ENCODE measurements at regions not wholly inside any gene's neighbourhood (a gene's known extent, or its start where the extent isn't known, plus 50 kb on each side); places are given as distances from the start of the nearest gene placed in this dataset.

DNA sequence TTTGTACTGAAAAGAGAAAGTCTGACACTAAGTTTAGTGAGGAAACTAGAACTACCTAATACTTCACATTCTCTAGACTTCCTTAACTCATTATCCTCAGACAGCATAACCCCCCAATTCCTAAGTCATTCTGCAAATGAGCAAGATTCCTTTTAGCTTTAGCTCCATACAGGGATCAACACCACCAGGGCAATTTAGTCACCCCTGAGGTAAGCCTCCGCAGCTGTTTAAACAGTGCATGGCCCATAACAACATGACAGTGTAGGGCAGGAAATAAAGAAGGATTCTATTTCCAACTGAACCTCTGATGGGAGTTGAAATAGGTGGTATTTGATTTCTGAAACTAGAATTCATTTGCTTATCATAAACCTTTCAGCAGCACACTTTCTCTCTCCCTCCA, 112.8 kb upstream of the DKK2 start:
- no peak for DNase-seq

GRCh38 chr4:107147873-107148272, 111.8 kb upstream of the DKK2 start:
- DNase-seq, result no peak

DNA sequence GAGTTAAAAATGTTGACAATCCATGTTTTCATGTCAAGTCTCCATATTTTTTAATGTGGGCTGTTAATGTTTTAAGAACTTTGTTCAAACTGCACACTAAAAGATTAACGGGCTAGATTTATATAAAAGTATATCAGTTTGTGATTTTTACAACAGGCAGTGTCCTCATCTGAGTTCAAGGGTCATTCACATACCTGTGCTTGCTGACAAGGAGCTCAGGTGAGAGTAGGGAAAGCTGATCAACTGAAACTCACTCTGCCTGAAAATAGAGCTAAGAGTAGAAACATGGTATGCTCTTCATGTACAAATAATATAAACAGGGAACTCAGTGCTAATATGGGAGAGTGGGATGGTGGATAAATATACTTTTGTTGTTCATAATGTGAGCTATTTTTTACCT, 102.3 kb upstream of the DKK2 start:
- no peak for DNase-seq

- DNase-seq, result no peak
Observed at GRCh38 chr4:107133965-107134653, 98.0 kb upstream of the DKK2 start.

DNA sequence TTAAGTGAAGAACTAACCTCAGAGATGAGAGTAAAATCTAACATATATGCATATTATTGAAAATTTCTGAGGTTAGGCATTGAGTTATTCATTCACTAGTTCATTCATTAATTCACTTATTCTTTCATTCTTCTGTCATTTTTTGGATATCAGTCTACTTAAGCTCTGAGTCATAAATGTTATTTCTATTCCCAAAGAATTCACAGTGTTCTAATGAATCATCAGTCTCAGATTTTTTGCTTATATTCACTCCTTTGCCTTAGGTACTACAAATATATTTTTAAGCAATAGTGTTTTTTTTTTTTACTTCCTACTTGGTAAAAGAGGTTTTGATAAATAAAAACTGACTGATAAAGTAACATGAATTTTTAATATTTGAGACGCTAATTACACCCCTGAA, 95.2 kb upstream of the DKK2 start:
- peak; percentile 60 for DNase-seq

DNA sequence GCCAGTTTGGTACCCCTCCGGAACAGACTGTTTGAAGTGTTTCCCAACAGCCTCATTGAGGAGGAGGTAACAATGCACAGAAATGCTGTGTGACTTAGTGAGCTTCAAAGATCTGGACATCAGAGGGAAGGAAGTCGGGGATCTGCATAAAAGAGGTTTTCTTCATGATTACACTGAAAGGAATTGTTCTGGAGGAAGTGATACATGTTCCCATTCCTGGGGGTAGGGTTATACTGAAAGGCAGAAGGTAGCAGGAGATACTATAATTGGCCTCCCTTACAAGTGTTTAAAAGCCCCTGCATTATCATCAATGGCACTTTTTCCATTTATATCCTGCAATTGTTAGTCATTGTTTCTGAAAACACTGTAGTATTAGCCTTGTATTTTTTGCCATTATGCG, 94.0 kb upstream of the DKK2 start:
- peak; percentile 49 for DNase-seq

- DNase-seq, result peak; percentile 26
Observed at GRCh38 chr4:107129611-107130010, 93.5 kb upstream of the DKK2 start.

DNA sequence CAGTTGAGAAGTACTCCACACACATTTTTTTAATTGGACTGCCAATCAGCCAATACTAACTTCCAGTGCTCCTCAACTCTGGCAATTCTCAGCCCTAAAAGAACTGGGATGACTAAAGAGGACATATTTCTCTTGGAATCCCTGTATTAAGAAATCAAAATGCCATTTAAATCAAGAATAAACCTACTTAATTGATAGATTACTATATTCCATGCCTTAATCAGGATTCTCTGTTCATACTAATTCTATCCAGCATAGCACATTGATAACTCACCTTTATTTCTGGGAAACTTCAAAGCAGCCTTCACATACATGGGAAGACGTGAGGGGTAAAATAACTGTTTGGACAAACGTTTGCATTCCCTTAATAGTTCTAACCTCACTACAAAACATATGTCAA, 93.0 kb upstream of the DKK2 start:
- DNase-seq, result peak; percentile 83

- no peak for DNase-seq
Observed at GRCh38 chr4:107128116-107128515, 92.0 kb upstream of the DKK2 start.

GRCh38 chr4:107125496-107125895, 89.4 kb upstream of the DKK2 start:
- DNase-seq, result peak; percentile 44

DNA sequence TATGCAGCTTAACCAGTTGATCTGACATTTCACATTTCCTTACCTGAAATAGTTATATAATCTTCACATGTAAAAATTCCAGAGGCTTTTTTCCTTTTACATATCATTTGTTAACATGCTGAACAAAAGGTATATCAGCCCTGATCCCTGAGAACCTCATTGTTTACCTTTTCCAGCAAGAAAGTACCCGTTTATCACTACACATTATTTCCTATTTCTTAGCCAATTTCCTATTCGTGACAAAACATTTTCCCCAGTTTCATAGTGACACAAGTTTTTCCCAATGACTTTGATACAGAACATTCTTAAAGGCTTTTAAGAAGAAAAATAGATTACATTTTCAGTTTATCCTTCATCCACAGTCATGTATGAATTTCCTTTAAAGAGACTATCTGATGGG, 86.6 kb upstream of the DKK2 start:
- no peak for DNase-seq

DNA sequence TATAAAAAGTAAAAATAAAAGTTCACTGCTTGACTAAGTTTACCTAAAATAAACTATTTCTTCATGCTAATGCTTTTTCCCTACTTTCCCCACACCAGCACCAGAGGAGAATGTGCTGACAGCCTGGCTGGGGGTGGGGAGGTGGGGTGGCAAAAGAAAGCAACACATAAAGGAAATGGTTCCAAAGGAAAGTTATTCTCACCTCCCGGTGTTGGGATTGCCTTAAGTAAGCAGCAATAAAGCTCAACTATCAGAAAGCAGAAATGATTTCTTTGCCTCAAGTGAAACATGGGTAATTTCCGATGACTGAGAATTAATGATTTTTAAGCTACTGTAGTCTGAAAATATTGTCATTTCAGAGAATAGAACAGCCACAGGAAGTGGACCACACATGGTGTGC, 84.5 kb upstream of the DKK2 start:
- DNase-seq, result peak; percentile 46

GRCh38 chr4:107117726-107118125, 81.6 kb upstream of the DKK2 start:
- no peak for DNase-seq

- peak; percentile 63 for DNase-seq
Observed at GRCh38 chr4:107115185-107115847, 79.2 kb upstream of the DKK2 start.

DNA sequence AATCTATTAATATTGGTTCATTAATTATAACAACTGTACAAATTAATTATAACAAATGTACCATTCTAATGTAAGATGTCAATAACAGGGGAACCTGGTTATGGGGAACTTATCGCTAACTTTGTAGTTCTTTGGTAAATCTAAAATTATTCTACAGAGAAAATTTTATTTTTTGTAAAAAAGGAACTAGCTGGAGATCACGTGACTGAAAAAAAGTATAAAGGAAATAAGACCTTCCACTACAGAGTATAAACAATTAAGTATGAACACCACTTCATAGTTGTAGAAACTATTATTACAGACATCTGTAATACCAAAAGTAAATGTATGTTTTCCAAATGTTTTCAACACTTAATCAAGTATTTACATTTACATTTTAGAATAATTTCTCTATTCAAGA, 77.9 kb upstream of the DKK2 start:
- DNase-seq, result no peak

DNA sequence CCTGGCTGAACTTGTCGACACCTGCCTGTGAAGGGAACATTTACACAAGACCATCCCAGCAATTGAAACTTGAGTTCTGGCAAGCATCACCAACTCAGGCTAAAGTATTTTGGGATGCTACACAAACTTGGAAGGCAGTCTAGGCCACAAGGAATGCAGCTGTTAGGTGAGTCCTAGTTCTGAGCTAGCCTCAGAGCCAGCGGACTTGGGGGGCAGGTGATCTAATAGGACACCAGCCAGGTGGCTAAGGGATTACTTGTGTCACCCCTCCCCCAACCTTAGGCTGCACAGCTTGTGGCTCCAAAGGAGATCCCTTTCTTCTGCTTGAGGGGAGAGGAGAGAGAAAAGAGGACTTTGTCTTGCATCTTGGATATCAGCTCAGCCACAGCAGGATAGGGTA, 62.3 kb upstream of the DKK2 start:
- DNase-seq, result no peak

GRCh38 chr4:107094976-107095375, 58.9 kb upstream of the DKK2 start:
- DNase-seq, result peak; percentile 28

DNA sequence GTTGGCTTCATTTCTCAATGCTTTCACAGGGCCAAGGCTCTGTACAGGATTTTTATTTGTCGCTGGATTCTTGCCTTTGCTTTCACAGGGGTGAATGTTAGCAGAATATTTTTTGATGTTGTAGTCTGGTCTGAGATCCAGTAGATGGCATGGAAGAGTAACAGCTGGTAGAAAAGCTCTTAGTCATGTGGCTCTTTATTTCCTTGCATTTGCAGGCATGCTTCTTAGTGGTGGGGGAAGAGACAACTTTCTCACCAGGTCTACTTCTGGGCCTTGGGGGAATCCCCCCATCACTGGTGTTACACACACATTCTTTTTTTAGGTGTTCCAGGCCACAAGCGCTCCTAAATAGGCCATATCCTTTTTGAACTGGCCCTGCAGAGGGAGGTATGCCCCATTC, 58.2 kb upstream of the DKK2 start:
- DNase-seq, result peak; percentile 59
